Stomach (tissue), 8 donors: ENCODE measurements at regions not wholly inside any gene's neighbourhood (a gene's known extent, or its start where the extent isn't known, plus 50 kb on each side); places are given as distances from the start of the nearest gene placed in this dataset.
A peak's percentile ranks its signal among the peaks of the same experiment; 100 is the strongest.
"Not testable (repeated sequence)": the region's sequence is repeated elsewhere in the genome, so short reads cannot be mapped to it uniquely, and the experiment has no call there.

ENCODE experiments used
- DNase-seq, 2 donors: peaks; one replicate each; pipeline versions ENCODE4 v3.0.0 to v3.0.0-alpha.2; 2013 to 2019
- H3K27ac ChIP-seq, 5 donors: fragments of 200-600 bp in 4 of 5; sonication (generic) in 4 of 5; one replicate each; pipeline ENCODE4 v1.5.1; 2013 to 2019; ENCODE audit warnings: mild to moderate bottlenecking in 1 of 5, moderate library complexity in 1 of 5
- H3K27me3 ChIP-seq, 3 donors: fragments of 200-600 bp; sonication (generic); one replicate each; pipeline ENCODE4 v1.5.1; 2017 to 2019; ENCODE audit warnings: mixed run types in 1 of 3
- H3K36me3 ChIP-seq, 4 donors: fragments of 200-600 bp; sonication (generic); 1 replicate in 3 of 4; 2 replicates in 1 of 4; pipeline ENCODE4 v1.5.1; 2016 to 2019
- H3K4me1 ChIP-seq, 4 donors: fragments of 200-600 bp; sonication (generic); one replicate each; pipeline ENCODE4 v1.5.1; 2016 to 2019
- H3K4me3 ChIP-seq, 4 donors: fragments of 200-600 bp; sonication (generic) in 3 of 4; one replicate each; pipeline ENCODE4 v1.5.1; 2016 to 2019; ENCODE audit warnings: mild to moderate bottlenecking in 1 of 4
- H3K9me3 ChIP-seq, 4 donors: fragments of 200-600 bp; sonication (generic); one replicate each; pipeline ENCODE4 v1.5.1; 2016 to 2019
- CTCF ChIP-seq, 7 experiments: fragments of 450-650 bp in 4 of 7; fragments of 200-600 bp in 3 of 7; sonication (generic) in 3 of 7; IDR thresholded peaks; one replicate each; pipeline ENCODE4 v1.5.1; 2016 to 2019; ENCODE audit warnings: antibody characterized with exemption in 7 of 7, control low read depth in 2 of 7, mild to moderate bottlenecking in 1 of 7
- EP300 ChIP-seq: sonication (generic); formaldehyde crosslinking; IDR thresholded peaks from one replicate; pipeline ENCODE4 v1.6.1; 2017; ENCODE audit warnings: antibody characterized with exemption
- POLR2A ChIP-seq, 4 donors: fragments of 450-650 bp; IDR thresholded peaks; one replicate each; pipeline ENCODE4 v1.6.1; 2016; ENCODE audit warnings: antibody characterized with exemption in 4 of 4, control low read depth in 2 of 4, mild to moderate bottlenecking in 1 of 4, moderate library complexity in 1 of 4
- POLR2AphosphoS5 ChIP-seq, 3 donors: sonication (generic); formaldehyde crosslinking; IDR thresholded peaks; one replicate each; pipeline ENCODE4 v1.6.1; 2016; ENCODE audit warnings: antibody characterized with exemption in 3 of 3
- WGBS, 5 donors: extraction: QIAGEN DNeasy Blood & Tissue Kit in 3 of 5; methylation state at CpG; one replicate each; pipeline versions ENCODE4 v1.1.5 to v1.1.7; 2013 to 2018; 5-methylcytosine and 5-hydroxymethylcytosine counted together
- intact Hi-C: fragments of 100-400 bp; cut with DNase I; formaldehyde crosslinking; loops from one replicate; pipeline ENCODE4 v1.15.1; 2023; ENCODE audit warnings: low total_unique reads
- donor health status: healthy with polysubstance abuse.
- donor health status: Bipolar disorder and iron deficiency.
- donor health status: healthy.

GRCh38 chr6:84967965-84968364 lies 203.6 kb upstream of the TBX18 start:
- Histone ChIP-seq H3K36me3 (no peaks in the 10 kb centered on the region), H3K9me3 (peaks cover 0 to 33% (median 26%) of the 10 kb centered on the region in 4 donors), H3K27me3 (no peaks in the 10 kb centered on the region), H3K4me1 (no peaks in the 10 kb centered on the region), H3K4me3 (no peak overlapping the region), H3K27ac (no peak overlapping the region)
- no peak for DNase-seq
- intact Hi-C loops: no loop called here
- 82 to 91% (median 89%) methylated on average over 11 of the region's 11 CpGs for WGBS, 5 donors
- no peak for TF ChIP-seq CTCF (IDR thresholded peaks at IDR 0.05)
- TF ChIP-seq POLR2A (IDR thresholded peaks at IDR 0.05): no peak
- no peak for TF ChIP-seq EP300
- no peak for TF ChIP-seq POLR2AphosphoS5 (IDR thresholded peaks at IDR 0.05)

- H3K4me3 ChIP-seq: no peak overlapping the region
These were observed 203.0 kb upstream of the TBX18 start for GRCh38 chr6:84967389-84967788.

GRCh38 chr6:84953111-84953755 lies 188.8 kb upstream of the TBX18 start:
- intact Hi-C loops: no loop called here

More at GRCh38 chr6:84967389-84967788, 203.0 kb upstream of the TBX18 start:
- H3K36me3 ChIP-seq: no peaks in the 10 kb centered on the region
- WGBS, 5 donors: 58 to 67% (median 63%) methylated on average over 7 of the region's 7 CpGs
- no peaks in the 10 kb centered on the region for H3K27me3 ChIP-seq
- TF ChIP-seq POLR2AphosphoS5 (IDR thresholded peaks at IDR 0.05) (no peak), CTCF (IDR thresholded peaks at IDR 0.05) (peak in 1 of 7 experiments; percentile 13)
- intact Hi-C loops: no loop called here
- no peak for DNase-seq
- H3K4me1 ChIP-seq: no peaks in the 10 kb centered on the region
- H3K9me3 ChIP-seq: peaks cover 0 to 33% (median 26%) of the 10 kb centered on the region in 4 donors
- no peak overlapping the region for H3K27ac ChIP-seq

GRCh38 chr6:84944926-84945325 lies 180.5 kb upstream of the TBX18 start:
- H3K27ac ChIP-seq, intact Hi-C loops: not testable (repeated sequence)
- WGBS, 5 donors: 75 to 84% (median 82%) methylated on average over 7 of the region's 7 CpGs

More at GRCh38 chr6:84953111-84953755, 188.8 kb upstream of the TBX18 start:
- H3K9me3 ChIP-seq: peaks cover 0 to 9% (median 5%) of the 10 kb centered on the region in 4 donors
- peak in 1 of 2 donors; percentile 7 for DNase-seq
- H3K4me1 ChIP-seq: no peaks in the 10 kb centered on the region
- no peak overlapping the region for H3K27ac ChIP-seq
- 34 to 43% (median 37%) methylated on average over 2 of the region's 2 CpGs for WGBS, 5 donors
- H3K27me3 ChIP-seq: no peaks in the 10 kb centered on the region
- no peak for TF ChIP-seq POLR2AphosphoS5 (IDR thresholded peaks at IDR 0.05)
- no peak for TF ChIP-seq EP300
- TF ChIP-seq CTCF (IDR thresholded peaks at IDR 0.05): no peak
- TF ChIP-seq POLR2A (IDR thresholded peaks at IDR 0.05): no peak
- H3K4me3 ChIP-seq: no peak overlapping the region
- H3K36me3 ChIP-seq: no peaks in the 10 kb centered on the region

GRCh38 chr6:84943905-84944304 lies 179.5 kb upstream of the TBX18 start:
- WGBS, 5 donors: 89 to 100% (median 96%) methylated on average over 1 of the region's 1 CpG
- H3K36me3 ChIP-seq: no peaks in the 10 kb centered on the region
- intact Hi-C loops: no loop called here
- DNase-seq: no peak
- H3K27me3 ChIP-seq: no peaks in the 10 kb centered on the region
- TF ChIP-seq POLR2AphosphoS5 (IDR thresholded peaks at IDR 0.05): no peak
- no peak for TF ChIP-seq POLR2A (IDR thresholded peaks at IDR 0.05)
- TF ChIP-seq EP300: no peak
- no peak for TF ChIP-seq CTCF (IDR thresholded peaks at IDR 0.05)
- H3K27ac ChIP-seq: no peak overlapping the region
- H3K4me1 ChIP-seq: no peaks in the 10 kb centered on the region
- peaks cover 0 to 12% (median 5%) of the 10 kb centered on the region in 4 donors for H3K9me3 ChIP-seq
- H3K4me3 ChIP-seq: no peak overlapping the region

More at GRCh38 chr6:84944926-84945325, 180.5 kb upstream of the TBX18 start:
- not testable (repeated sequence) for H3K36me3 ChIP-seq, H3K27me3 ChIP-seq, DNase-seq, H3K4me1 ChIP-seq, H3K4me3 ChIP-seq
- peaks cover 0 to 18% (median 9%) of the 10 kb centered on the region in 4 donors for H3K9me3 ChIP-seq

- H3K27me3 ChIP-seq, intact Hi-C loops, DNase-seq, H3K4me3 ChIP-seq, H3K27ac ChIP-seq, H3K36me3 ChIP-seq, H3K4me1 ChIP-seq: not testable (repeated sequence)
- peaks cover 0 to 12% (median 2%) of the 10 kb centered on the region in 4 donors for H3K9me3 ChIP-seq
These were observed 177.2 kb upstream of the TBX18 start for GRCh38 chr6:84941609-84942008.
